T-helper 9 cell (primary cell): ENCODE measurements at regions not wholly inside any gene's neighbourhood (a gene's known extent, or its start where the extent isn't known, plus 50 kb on each side); places are given as distances from the start of the nearest gene placed in this dataset.
"Not testable (repeated sequence)": the region's sequence is repeated elsewhere in the genome, so short reads cannot be mapped to it uniquely, and the experiment has no call there.

Experiments
- DNase-seq: peaks from one replicate; pipeline ENCODE4 v3.0.0-alpha.2; 2020

DNA sequence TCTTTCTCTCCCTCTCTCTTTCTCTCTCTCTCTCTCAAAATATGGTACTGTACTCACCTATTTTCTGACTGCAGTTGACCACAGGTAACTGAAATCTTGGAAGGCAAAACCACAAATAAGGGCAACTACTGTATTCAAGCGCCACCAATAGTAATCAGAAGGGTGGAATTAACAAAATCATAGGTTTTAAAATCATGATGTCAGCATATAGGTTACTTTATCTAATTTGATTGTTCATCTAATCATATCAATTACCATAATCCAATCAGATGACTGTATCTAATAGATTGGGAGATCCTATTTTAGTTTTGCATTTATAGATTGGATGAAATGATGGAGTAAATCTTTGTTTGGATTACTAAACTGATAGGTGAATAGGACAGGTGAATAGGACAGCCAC lies 155.8 kb upstream of the KITLG start:
- no peak for DNase-seq

GRCh38 chr12:88733008-88733407 lies 152.7 kb upstream of the KITLG start:
- no peak for DNase-seq

GRCh38 chr12:88729196-88729595 lies 148.9 kb upstream of the KITLG start:
- DNase-seq = no peak

GRCh38 chr12:88726806-88727720 lies 146.8 kb upstream of the KITLG start:
- no peak for DNase-seq

DNA sequence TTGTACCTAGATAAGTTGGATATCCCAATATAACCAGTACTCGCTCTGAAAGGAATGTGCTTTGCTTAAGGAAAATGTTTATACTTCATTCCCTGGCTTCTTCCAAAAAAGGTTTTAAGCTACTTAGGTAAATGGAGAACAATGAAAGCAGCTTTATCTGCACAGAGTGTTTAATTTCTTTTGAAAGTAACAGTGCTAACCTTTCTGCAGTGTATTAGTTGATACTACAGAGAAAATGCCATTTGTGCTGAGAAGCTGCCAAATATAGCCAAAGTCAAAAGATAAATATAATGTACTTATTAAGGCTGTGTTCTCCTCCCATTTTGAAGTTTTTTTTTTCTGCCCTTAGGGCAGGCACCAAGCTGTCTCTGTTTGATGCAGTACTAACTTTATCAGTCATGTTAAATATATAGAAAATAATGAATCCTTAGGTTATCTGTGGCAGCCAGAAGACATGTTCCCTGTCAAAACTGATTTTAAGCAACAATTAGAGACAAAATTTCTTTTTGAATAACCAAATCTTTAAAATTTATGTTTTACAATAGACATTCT lies 145.4 kb upstream of the KITLG start:
- DNase-seq = no peak

DNA sequence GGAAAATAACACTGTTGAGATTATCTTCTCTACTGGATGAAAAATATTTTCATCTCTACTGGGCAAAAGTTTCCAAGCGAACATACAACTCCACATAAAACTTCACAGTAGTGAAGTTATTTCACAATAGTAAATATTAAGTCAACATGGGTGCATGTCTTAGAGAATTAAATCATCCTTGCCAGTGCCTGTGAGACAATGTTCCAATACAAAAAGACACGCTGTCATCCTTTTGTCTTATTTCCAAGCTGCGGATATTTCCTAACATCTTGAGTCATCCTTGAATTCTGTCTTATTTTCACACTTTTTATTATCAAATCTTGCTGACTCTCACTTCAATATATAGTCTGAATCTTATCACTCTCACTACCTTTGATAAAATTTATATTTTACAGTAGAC lies 142.9 kb upstream of the KITLG start:
- DNase-seq = no peak

- DNase-seq = no peak
These were observed 140.7 kb upstream of the KITLG start for GRCh38 chr12:88720785-88721650.

DNA sequence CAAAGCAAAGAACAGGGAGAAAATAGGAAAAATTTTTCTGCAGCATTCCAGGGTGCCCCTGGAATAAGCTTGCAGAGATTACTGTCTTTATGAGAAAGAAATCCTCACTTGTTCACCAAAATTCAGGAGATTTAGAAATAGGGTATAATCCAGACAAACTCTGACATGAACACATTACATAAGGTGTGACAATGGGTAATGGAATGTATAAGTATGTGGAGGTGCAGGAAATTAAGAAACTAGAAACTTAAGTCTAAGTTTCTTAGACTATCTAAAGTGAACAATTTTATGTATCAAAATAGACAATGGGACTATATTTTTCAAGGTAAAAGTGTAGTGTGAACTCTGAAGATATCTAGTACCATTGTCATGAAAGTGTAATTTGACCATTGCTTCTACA lies 140.0 kb upstream of the KITLG start:
- no peak for DNase-seq

DNA sequence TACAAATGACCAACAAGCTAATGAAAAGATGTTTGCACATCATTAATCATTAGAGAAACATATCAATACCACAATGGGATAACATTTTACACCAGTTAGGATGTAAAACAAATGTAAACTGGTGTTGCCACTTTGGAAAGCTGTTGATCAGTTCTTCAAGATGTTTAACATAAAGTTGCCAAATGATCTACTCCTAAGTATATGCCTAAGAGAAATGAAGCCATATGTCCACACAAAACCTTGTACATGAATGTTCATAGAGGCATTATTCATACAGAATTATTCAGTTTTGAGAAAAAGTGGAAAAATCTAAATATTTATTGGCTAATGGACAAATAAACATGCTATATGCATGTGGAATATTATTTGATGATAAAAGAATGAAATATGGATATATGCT lies 136.9 kb upstream of the KITLG start:
- DNase-seq = no peak

GRCh38 chr12:88716240-88716639 lies 136.0 kb upstream of the KITLG start:
- DNase-seq = no peak

DNA sequence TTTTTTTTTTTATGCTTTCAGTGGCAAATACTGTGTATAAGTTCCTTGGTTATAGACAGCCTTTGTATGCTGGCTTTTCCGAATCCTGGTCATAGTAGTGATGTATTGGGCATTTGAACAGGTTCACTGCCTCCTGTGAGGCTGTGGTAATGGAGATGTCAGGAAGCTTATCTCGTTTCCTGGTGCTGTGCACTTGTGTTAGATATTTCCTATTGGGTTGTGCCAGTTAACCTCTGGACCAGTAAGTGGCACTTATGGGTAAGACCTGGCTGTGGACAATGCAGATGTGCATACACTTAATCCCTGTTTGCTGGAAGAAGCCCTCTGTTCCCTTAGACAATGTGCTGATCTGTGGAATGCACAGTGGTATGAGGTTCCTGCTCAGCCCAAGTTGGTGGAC lies 135.4 kb upstream of the KITLG start:
- no peak for DNase-seq

- not testable (repeated sequence) for DNase-seq
These were observed 134.1 kb upstream of the KITLG start for GRCh38 chr12:88714263-88714882.

GRCh38 chr12:88707800-88708199 lies 127.5 kb upstream of the KITLG start:
- DNase-seq = no peak

DNA sequence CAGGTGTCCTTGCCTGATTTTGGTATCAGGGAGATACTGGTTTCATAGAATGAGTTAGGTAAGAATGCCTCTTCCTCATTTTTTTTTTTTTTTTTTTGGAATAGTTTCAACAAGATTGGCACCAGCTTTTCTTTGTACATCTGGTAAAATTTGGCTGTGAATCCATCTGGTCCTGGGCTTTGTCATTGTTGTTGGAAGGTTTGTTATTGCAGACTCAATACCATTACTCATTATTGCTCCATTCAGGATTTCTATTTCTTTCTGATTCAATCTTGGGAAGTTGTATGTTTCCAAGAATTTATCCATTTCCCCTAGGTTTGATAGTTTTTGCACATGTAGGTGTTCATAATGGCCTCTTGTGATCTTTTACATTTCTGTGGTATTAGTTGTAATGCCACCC lies 126.0 kb upstream of the KITLG start:
- DNase-seq = no peak

DNA sequence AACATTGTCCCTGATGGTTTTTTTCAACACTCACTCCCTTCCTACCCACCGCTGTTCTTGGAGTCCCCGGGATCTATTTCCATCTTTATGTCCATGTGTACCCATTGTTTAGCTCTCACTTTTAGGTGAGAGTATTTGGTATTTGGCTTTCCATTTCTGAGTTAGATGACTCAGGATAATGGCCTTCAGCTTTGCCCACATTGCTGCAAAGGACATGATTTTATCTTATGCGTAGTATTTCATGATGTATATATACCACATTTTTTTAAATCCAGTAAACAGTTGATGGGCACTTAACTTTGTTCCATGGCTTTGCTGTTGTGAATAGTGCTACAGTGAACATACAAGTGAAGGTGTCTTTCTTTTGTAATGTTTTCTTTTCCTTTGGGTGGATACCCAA lies 123.5 kb upstream of the KITLG start:
- no peak for DNase-seq

- no peak for DNase-seq
These were observed 118.2 kb upstream of the KITLG start for GRCh38 chr12:88698471-88698870.

GRCh38 chr12:88693837-88694445 lies 113.7 kb upstream of the KITLG start:
- no peak for DNase-seq

DNA sequence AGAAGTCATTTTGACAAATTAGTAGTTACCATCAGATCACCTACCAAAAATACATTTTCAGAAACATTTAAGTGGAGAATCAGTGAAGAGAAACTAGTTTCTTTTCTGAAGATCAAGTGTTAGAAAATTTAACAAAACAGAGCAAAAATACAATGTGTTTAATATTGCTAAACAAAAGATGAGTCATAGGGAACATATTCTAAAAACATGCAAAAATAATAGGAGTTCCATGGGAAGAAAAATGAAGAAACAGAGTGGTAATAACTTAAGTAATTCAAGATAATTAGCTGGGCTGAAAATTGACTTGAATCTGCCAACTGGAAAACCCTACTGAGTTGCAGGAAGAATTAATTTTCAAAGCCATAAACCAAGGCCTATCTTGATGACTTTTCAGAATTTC lies 111.5 kb upstream of the KITLG start:
- no peak for DNase-seq

- DNase-seq = no peak
These were observed 104.3 kb upstream of the KITLG start for GRCh38 chr12:88684610-88685009.

GRCh38 chr12:88684170-88684569 lies 103.9 kb upstream of the KITLG start:
- no peak for DNase-seq

DNA sequence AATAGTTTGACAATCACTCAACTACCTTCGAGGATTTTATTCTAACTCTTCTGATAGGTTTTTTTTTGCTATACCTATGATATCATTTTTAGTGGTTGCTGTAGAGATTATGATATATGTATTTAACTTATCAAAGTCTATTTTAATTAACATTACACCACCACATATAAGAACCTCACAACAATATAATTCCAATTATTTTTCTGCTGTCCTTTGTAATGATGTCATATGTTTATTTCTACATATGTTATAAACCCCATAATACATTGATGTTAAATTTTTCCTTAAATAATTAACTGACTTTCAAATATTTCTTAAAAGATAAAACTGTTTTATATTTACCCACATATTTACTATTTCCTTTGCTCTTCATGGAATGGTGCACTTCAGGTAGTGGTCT lies 103.4 kb upstream of the KITLG start:
- no peak for DNase-seq

DNA sequence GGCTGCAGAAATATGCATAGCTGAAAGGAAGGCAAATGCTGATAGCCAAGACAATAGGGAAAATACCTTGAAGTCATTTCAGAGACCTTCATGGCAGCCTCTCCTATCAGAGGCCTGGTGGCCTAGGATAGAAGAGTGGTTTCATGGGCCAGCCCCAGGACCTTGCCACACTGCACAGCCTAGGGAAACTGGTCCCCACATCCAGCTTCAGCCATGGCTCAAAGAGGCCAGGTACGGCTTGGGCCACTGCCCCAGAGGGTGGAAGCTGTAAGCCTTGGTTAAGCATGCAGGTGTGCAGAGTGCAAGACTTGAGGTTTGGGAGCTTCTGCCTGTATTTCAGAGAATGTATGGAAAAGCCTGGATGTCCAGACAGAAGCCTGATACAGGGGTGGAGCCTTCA lies 101.0 kb upstream of the KITLG start:
- DNase-seq = no peak

DNA sequence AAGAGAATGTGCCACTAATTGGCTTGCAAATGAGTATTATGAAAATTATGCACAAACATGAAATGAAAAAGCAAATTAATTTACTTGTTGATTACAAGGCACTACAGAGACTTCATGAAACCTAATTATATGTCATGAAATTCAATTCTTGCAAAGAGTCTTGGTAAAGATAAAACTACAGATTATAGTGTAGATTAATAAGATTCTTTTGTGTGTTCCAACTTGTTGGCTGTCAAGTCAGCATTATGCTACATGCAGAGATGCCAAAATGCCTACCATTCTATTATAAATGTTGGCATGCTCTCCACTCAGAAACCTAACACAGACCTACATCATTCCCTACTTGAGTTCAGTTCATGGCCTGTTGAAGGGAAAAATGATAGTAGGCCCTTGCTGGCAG lies 97.2 kb upstream of the KITLG start:
- no peak for DNase-seq
